ENCODE measurements at regions not wholly inside any gene's neighbourhood (a gene's known extent, or its start where the extent isn't known, plus 50 kb on each side); places are given as distances from the start of the nearest gene placed in this dataset.
A peak's percentile ranks its signal among the peaks of the same experiment; 100 is the strongest.

DNA sequence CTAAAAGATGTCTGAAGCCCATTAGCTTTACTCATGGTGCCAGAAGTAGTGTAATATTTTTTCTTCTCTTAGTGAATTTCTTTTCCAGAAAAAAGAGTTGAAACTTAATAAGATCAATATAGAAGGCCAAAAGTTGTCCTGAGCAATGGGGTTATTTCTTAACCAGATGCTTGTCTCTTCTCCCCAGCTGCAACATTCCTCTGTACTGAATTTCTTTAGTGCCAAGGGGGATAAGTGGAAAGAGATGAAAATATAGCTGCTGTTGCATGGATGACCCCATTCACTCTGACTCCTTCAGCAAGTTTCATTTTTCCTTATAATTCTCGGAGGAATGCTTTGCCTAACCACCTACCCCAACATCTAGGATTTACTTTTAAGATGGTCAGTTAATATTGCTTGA, 675.0 kb downstream of the USP25 start:
- no peak for DNase-seq
- H3K27me3 ChIP-seq = no peaks in the 10 kb centered on the region
- H3K36me3 ChIP-seq = no peaks in the 10 kb centered on the region
- intact Hi-C loops (cut with DNase I; ENCODE audit: low total_unique reads) (no loop called here), in situ Hi-C loops (cut with MboI; ENCODE audit: low sequenced_read_pairs in 4 of 4) (no loop called here)
- no peak for ATAC-seq
- TF ChIP-seq, protein P1, sequence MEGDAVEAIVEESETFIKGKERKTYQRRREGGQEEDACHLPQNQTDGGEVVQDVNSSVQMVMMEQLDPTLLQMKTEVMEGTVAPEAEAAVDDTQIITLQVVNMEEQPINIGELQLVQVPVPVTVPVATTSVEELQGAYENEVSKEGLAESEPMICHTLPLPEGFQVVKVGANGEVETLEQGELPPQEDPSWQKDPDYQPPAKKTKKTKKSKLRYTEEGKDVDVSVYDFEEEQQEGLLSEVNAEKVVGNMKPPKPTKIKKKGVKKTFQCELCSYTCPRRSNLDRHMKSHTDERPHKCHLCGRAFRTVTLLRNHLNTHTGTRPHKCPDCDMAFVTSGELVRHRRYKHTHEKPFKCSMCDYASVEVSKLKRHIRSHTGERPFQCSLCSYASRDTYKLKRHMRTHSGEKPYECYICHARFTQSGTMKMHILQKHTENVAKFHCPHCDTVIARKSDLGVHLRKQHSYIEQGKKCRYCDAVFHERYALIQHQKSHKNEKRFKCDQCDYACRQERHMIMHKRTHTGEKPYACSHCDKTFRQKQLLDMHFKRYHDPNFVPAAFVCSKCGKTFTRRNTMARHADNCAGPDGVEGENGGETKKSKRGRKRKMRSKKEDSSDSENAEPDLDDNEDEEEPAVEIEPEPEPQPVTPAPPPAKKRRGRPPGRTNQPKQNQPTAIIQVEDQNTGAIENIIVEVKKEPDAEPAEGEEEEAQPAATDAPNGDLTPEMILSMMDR (IDR thresholded peaks at IDR 0.05 in 4 of 5, conservative IDR thresholded peaks at IDR 0.05 in 1 of 5) = no peak
- no peak for TF ChIP-seq POLR2A (IDR thresholded peaks at IDR 0.05)
- H3K27ac ChIP-seq = peak overlapping the region in 2 of 4 donors; percentile 10 to 14
- H3K9me3 ChIP-seq = no peaks in the 10 kb centered on the region
- no peak overlapping the region for H3K4me3 ChIP-seq
- H3K4me1 ChIP-seq = no peaks in the 10 kb centered on the region

DNA sequence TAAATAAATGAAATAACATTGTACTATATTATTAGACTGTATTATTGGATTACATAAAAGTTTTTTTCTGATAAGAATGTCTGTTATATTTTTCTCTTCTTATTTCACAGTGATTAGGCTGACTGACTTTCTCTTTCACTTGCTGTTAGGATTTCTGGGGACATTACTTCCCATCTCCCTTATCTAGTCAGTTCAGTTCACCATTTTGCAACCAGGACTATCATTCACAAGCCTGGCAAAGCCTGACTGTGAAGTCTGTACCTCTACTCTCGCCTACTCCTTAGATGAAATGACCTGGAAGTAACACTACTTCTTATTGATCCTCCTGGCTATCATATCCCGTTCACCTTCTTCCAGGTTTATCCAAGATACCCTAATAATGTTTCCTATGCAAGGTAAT, 676.6 kb downstream of the USP25 start:
- in situ Hi-C loops (cut with MboI; ENCODE audit: low sequenced_read_pairs in 4 of 4) = no loop called here
- H3K27ac ChIP-seq = no peak overlapping the region
- no peaks in the 10 kb centered on the region for H3K36me3 ChIP-seq

DNA sequence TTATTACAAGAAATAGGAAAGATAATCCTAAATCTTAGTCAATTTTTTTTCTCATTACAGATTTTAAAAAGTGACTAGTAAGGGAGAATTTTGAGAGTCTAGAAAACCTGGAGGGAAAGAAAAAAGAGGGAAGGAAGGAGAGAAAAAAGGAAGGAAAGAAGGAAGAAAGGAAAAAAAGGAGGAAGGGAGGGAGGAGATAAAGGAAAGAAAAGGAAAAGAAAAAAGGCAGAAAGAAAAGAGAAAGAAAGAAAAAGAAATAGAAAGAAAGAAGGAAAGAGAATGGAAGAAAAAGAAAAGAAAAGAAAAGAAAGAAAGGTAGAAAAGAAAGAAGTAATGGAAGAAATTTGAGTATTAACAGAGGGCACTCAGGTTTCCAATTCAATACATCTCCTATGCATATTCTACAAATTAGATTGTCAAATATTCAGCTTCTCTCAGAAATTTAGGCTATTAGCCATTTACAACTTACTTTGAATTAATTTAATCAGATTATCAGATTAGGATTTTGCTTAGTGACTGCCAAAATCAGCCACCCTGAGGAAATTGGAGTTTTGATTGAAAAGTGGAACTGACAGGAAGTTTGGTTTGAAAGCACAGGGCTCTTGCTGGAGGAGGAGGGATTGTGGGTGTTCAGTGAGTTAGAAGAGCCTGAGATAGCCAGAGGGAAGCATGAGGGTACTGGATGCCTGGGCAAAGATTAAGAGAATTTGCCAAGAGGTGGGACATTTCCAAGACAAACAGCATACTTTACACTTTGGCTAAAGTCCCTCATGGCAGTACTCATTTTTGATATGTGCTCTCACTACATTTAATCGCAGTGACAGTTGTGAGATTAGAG, 677.8 kb downstream of the USP25 start:
- DNase-seq = no peak
- no peak for ATAC-seq
- in situ Hi-C loops (cut with MboI; ENCODE audit: low sequenced_read_pairs in 4 of 4) (no loop called here), intact Hi-C loops (cut with DNase I; ENCODE audit: low total_unique reads) (no loop called here)
- H3K9me3 ChIP-seq = no peaks in the 10 kb centered on the region
- TF ChIP-seq, protein P1 (IDR thresholded peaks at IDR 0.05 in 4 of 5, conservative IDR thresholded peaks at IDR 0.05 in 1 of 5) = no peak
- TF ChIP-seq POLR2A (IDR thresholded peaks at IDR 0.05) = no peak
- H3K4me1 ChIP-seq = no peaks in the 10 kb centered on the region
- no peaks in the 10 kb centered on the region for H3K36me3 ChIP-seq
- H3K4me3 ChIP-seq = no peak overlapping the region
- H3K27ac ChIP-seq = no peak overlapping the region
- H3K27me3 ChIP-seq = no peaks in the 10 kb centered on the region

More for the DNA sequence above, 676.6 kb downstream of the USP25 start:
- TF ChIP-seq, protein P1 (IDR thresholded peaks at IDR 0.05 in 4 of 5, conservative IDR thresholded peaks at IDR 0.05 in 1 of 5) = no peak
- H3K27me3 ChIP-seq = no peaks in the 10 kb centered on the region
- no peak overlapping the region for H3K4me3 ChIP-seq
- no peaks in the 10 kb centered on the region for H3K9me3 ChIP-seq
- DNase-seq (no peak), ATAC-seq (no peak)
- intact Hi-C loops (cut with DNase I; ENCODE audit: low total_unique reads) = no loop called here
- no peaks in the 10 kb centered on the region for H3K4me1 ChIP-seq

DNA sequence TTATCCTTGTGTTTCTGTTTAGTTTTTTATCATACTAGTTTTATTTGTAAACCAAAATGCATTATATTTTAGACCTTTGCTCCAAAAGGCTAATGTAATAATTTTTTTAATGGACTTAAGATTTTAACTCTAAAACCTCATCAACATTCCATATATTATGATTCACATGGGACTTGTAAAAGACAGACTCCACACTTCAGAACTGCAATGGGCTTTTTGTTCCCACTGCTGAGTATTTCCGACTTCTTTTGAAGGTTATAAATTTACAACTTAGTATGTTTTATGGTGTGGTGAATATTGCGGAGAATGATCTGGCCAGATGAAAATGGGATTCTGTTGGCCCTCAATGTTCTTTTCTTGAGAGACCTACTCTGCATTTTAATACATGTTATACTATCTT, 678.5 kb downstream of the USP25 start:
- ATAC-seq (no peak), DNase-seq (no peak)
- no peaks in the 10 kb centered on the region for H3K36me3 ChIP-seq
- no peaks in the 10 kb centered on the region for H3K4me1 ChIP-seq
- H3K9me3 ChIP-seq = no peaks in the 10 kb centered on the region
- no peak overlapping the region for H3K4me3 ChIP-seq
- intact Hi-C loops (cut with DNase I; ENCODE audit: low total_unique reads) (no loop called here), in situ Hi-C loops (cut with MboI; ENCODE audit: low sequenced_read_pairs in 4 of 4) (no loop called here)
- no peak overlapping the region for H3K27ac ChIP-seq
- no peaks in the 10 kb centered on the region for H3K27me3 ChIP-seq
- TF ChIP-seq, protein P1 (IDR thresholded peaks at IDR 0.05 in 4 of 5, conservative IDR thresholded peaks at IDR 0.05 in 1 of 5) = no peak
- TF ChIP-seq POLR2A (IDR thresholded peaks at IDR 0.05) = no peak

All from gastrocnemius medialis (tissue), 4 donors.